Stimulated activated naive CD8-positive, alpha-beta T cell treated with anti-CD3 and anti-CD28 coated beads, Interleukin-15, Interleukin-2, amounts not matched to agents 100 U/mL and 50 U/mL, for 24 hours (primary cell): ENCODE measurements at regions not wholly inside any gene's neighbourhood (a gene's known extent, or its start where the extent isn't known, plus 50 kb on each side); places are given as distances from the start of the nearest gene placed in this dataset.
"Not testable (repeated sequence)": the region's sequence is repeated elsewhere in the genome, so short reads cannot be mapped to it uniquely, and the experiment has no call there.

Experiments used
- ATAC-seq: fragments of 150-1000 bp; cut with Tn5 transposase; one replicate; pipeline ENCODE4 v1.10.0; 2021
- DNase-seq: peaks from one replicate; pipeline ENCODE4 v3.0.0; 2021

DNA sequence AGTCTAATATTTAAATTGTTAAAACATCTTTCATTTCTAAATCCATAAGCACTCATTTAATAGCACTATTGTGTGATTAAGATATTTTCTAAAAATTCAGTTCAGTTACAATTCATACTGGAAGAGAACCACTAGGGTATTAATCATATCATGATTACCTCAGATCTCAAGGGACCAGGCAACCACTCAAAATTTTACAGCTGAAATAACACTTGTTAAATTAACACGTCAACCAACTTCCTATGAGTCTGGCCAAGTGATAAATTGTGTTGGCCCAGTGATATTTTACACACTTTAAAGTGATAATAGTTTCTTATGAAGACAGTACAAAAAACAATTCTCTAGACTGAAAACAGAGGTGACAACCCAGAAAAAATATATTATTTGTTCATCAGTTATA, 869.0 kb upstream of the ADGRB3 start:
- ATAC-seq (no peak), DNase-seq (no peak)

DNA sequence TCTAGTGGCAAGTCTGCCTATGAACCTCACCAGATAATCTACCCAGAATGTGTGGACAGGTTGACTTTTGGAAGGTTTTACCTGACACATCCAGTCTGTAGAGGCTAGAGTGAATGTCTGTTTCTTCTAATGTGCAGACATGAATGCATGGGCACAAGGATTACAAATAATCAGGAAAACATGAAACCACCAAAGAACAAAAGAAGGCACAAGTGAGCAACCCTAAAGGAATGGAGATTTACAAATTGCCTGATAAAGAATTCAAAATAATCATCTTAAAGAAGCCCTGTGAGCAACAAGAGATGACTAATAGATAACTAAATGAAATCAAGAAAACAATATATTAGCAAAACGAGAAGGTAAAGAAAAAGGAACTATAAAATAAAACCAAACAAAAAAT, 876.1 kb upstream of the ADGRB3 start:
- ATAC-seq = no peak
- no peak for DNase-seq

DNA sequence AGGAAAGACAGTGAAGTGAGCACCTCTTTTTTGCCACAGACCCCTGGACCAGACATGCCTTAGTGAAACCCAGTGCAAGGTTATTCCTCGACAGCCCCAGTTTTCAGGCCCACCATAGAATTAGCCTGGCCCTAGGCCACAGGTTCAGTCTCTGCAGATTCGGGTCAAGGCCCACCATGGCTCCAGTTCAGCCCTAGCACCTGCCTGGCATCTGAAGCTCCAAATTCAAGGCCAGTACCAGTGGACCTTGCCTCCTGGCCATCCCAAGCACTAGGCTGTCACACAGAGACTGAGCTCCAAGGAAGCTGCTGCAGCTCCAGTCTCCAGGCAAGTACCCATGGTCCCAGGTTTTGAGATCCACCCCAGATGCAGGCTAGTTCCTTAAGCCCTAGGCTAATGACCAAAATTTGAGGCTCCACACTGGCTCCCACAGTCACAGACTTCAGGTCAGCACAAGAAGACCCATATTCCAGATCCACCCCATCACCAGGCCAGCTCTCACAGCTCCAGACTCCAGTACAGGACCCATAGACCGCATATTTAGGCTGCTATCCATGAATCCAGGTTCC, 877.5 kb upstream of the ADGRB3 start:
- ATAC-seq (no peak), DNase-seq (no peak)

DNA sequence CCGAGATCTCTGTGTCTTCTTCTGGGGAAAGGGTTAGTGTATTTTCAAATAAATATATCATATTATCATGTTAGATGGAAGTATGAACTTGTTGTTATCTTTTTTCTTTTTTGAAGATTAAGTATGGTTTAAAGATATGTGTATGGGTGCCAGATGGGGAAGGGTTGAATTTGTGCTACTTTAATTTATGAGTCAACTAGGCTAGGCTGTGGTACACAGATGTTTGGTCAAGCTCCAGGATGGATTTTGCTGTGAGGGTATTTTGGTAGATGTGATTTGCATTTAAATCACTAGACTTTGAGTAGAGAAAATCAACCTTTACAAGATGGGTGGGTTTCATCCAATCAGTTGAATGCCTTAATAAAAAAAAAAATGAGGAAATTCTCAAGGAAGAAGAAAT, 886.6 kb upstream of the ADGRB3 start:
- ATAC-seq = no peak
- no peak for DNase-seq

DNA sequence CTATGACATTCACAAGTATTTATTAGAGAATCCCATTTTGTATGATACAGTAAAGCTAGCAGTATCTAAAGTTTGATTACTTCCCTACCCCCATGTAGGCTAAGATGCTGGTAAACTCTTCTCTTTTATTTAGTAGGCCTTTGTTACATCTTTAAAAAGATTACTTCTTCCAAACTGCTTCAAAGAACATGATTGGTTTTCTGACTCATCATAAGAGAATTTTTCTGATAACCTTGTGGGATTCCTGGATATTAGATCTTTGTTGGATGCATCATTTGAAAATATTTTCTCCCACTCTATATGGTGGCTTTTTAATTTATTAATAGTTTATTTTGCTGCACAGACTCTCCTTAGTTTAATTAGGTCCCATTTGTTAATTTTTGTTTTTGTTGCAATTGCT, 898.3 kb upstream of the ADGRB3 start:
- DNase-seq = no peak

DNA sequence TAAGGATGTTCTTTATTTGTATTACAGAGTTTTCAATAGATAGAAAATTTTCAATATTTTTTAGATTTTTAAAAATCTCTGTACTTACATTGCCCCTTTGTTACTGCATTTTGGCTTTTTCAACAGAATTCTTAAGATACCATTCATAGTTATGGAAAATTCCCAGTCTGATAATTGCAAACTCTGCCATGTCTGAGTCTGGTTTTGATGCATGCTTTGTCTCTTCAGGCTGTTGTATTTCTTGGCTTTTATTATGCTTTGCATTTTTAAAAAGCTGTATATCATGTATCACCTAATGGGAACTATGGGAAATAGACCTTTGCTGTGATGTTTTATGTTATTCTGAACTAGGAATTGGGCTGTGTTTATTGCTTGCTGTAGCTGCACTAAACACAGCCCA, 898.9 kb upstream of the ADGRB3 start:
- no peak for DNase-seq
- ATAC-seq = no peak

More for the DNA sequence above, 898.3 kb upstream of the ADGRB3 start:
- no peak for ATAC-seq

DNA sequence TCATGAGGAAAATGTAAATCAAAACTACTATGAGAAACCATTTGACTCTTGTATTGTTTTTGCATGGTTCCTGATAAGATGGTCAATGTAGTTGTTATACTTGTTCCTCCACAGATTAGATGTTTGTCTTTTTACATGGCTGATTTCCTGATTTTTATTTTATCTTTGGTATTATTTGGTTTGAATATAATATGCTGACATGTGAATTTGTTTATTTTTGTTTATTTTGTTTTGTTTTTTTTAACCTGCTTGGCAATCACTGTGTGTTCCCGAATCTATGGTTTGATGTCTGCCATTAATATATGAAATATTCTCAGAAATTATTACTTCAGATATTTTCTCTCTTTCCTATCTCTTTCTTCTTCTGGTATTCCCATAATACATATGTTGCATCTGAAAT, 899.5 kb upstream of the ADGRB3 start:
- no peak for DNase-seq

DNA sequence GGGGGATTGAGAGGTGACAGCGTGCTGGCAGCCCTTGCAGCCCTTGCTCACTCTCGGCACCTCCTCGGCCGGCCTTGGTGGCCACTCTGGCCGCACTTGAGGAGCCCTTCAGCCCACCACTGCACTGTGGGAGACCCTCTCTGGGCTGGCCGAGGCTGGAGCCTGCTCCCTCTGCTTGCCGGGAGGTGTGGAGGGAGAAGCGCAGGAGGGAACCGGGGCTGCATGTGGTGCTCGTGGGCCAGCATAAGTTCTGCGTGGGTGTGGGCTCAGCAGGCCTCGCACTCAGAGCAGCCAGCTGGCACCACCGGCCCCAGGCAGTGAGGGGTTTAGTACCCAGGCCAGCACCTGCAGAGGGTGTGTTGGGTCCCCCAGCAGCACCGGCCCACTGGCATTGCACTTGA, 912.2 kb upstream of the ADGRB3 start:
- no peak for DNase-seq
- no peak for ATAC-seq

More for the DNA sequence above, 899.5 kb upstream of the ADGRB3 start:
- no peak for ATAC-seq

DNA sequence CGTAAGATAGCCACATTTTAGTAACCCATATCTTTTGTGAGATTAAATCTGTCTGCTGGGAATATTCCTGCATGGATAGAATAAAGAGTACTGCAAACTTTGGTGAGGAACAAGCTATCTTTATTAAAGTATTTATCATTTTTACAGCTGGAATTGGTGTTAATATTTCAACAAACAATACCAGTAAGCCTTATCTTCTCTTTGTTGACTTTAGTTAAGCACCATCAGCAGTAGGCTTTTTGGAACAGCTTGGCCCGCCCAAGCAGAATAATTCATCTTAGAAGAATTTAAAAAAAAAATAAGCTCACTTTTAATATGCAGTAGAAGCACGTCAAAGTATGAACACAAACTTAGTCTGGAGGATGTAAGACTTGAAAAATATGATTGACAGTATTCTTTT, 917.8 kb upstream of the ADGRB3 start:
- no peak for DNase-seq
- no peak for ATAC-seq

DNA sequence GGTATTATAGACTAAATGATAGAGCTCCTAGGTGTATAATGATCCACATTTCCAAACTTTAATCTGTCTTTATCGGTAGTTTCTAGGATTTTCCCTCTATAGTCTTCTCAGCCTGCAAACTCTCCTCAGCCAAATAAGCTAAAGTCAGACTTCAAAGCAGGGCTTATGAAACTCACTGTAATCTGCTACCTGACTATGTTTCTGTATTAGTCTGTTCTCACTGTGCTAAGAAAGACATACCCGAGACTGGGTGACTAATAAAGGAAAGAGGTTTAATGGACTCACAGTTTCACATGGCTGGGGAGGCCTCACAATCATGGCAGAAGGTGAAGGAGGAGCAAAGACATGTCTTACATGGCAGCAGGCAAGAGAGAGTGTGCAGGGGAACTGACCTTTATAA, 928.7 kb upstream of the ADGRB3 start:
- DNase-seq (no peak), ATAC-seq (no peak)

DNA sequence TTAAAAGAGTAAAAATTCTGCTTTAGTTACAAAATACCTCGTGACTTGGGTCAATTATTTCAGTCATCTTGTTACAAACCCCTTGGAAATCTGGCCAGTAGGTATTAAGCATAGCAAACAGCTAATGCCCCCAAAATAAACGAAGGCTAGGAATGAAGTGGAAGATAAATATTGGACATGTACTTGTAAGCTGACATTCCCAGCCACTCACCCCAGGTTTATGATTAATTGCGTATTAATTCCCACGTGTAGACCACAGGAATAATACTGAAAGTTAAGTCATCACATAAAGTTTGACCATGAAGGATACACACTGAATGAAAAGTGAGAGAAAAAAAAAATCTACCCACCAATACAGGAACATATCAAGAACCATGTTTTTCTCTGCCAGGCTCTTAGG, 936.5 kb upstream of the ADGRB3 start:
- no peak for ATAC-seq
- no peak for DNase-seq

DNA sequence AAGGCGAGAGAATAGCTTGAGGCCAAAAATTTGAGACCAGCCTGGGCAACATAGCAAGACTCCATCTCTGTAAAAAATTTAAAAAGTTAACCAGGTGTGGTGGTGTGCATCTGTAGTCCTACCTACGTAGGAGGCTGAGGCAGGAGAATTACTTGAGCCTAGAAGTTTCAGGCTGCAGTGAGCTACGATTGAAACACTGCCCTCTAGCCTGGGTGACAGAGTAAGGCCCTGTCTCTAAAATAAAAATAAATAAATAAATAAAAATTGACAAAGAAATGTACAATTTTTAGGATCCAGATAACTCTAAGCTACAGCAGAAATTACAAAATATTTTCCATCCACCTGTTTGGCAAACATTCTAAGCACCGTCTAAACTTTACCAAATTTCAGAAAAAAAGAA, 941.0 kb upstream of the ADGRB3 start:
- no peak for ATAC-seq
- no peak for DNase-seq

DNA sequence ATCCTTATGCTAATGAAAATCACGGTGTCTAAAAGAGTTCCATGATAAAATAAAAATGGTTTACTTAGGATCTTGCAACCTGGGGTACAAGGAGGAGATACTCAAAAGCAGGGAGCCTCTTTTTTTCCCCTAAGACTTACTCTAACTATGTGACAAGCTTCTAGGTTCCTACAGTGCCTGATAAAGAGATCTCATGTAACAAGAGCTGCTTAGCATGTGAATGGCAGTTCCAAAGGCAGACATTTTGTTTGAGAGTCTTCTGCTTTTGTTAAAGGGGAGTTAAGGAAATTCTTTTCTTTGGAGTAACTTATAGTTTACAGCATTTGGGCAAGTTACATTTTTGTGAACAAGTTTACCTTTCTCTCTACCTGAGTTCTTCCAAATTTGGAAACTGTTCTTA, 945.8 kb upstream of the ADGRB3 start:
- ATAC-seq (no peak), DNase-seq (no peak)

DNA sequence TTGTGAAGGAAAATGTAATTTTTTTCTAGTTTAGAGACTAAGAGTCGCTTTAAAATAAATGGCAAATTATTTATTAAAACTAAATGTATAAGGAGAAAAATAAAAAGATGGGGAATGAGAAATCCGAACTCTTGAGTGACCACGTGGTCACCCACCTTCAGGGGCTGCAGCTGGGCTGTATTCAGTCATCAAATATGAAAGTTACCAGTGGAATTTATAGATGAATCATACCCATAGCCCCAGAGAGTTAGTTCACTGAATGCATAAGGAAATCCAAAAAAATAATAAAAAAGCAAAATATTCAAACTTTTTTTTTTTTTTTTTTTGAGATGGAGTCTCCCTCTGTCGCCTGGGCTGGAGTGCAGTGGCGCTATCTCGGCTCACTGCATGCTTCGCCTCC, 947.7 kb upstream of the ADGRB3 start:
- ATAC-seq (no peak), DNase-seq (no peak)

DNA sequence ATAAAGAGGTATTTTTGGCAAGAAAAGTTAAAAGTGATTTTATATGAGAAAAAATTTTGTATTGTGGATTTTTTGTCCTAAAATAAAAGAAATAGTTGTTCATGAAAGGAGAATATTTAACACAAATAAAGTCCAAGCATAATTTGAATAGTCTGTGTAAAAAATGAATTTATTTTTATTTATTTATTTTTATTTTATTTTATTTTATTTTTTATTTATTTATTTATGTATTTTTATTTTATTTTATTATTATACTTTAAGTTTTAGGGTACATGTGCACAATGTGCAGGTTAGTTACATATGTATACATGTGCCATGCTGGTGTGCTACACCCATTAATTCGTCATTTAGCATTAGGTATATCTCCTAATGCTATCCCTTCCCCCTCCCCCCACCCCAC, 948.9 kb upstream of the ADGRB3 start:
- not testable (repeated sequence) for DNase-seq, ATAC-seq

DNA sequence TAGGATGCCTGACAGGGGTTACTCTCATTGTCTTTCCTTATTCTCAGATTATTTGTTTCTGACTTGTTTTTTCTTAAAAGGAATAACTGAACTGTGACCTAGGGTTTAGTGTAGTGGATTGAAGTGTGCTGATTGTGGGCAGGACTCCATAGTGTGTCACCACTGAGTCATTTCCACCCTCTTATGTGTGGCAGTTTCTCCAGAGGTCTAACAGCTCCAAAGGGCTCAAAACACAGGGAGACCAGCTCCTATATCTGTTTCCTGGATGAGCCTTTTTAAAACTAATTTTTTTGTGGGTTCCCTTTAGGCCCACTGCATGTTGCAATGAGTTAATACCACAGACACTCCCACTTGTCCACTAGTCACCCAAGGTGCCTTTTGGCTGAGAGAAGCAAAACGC, 951.1 kb upstream of the ADGRB3 start:
- ATAC-seq (no peak), DNase-seq (no peak)

DNA sequence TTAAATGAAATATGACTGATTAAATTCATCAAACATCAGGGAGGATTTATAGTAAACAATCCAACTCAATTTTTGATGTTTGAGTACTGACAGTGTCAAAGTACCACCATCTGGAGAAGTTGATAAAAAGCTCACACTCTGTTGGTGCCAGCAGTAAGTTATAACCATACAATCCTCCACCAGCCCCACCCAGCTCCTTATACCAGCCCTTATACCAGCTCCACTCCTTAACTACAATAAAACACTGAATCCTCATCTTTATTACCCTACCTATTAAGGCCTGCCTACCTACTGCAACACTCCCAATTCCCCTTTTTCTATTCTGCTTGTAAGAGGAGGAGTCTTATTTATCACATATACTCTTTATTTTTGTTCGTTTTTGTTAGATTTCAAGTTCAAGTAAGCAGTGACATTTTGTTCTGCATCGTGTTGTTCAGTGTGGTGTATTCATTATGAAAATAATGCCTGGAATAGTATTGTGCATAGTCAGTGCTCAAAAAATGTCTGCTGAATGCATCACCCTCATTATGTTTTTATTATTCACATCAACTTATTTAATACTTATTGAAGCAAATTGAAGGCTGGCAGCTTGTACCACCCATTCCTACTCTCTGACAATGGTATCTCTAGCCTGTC, 954.7 kb upstream of the ADGRB3 start:
- no peak for DNase-seq
- ATAC-seq = no peak

DNA sequence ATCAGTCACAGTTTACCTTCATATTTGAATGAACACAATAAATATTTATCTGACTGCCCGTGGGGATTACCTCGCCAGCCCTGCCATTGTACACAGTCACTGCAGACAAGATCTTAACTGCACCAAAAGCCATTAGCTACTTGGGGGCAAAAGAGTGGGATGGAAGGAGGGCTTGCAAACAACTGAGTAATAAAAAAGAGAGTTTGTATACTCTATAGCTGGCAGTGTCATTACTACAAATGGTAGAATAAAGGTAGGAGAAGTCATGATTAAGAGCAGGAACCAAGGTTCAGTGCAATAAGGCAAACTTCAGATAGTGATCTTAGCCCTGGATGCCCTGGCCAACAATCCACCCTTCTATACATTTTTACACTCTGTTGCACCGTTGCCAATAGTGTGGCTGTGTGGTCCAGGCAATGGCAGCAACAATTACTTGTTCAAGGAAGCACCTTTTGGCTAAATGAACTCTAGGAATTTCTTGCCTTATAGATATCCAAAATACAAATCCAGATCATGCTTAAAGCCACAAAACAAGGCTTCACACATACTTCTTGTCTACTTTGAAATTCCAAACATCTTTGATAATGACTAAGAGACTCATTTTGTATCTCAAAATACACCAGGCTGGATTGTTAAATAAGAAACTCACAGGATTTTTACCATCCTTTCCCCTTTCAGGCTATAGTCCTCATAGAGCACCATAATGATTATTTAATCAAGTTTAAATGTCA, 955.4 kb upstream of the ADGRB3 start:
- ATAC-seq (no peak), DNase-seq (no peak)

DNA sequence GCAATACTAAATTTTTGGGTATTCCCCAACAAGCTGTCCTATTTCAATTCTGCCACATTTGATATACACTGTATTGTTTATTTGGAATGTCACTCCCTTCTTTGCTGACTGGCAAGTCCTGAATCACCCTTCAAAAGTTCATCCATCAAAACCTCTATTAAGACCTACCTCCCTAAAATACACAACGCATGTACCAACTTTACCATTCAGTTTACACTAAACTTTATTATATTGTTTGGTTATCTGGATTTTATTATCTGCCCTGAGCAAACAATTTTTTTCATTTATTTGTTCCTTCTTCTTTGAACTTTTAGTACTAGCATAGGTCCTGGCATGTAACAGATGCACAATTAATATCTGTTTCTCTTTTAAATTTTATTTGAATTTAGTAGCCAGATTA, 958.2 kb upstream of the ADGRB3 start:
- no peak for ATAC-seq

DNA sequence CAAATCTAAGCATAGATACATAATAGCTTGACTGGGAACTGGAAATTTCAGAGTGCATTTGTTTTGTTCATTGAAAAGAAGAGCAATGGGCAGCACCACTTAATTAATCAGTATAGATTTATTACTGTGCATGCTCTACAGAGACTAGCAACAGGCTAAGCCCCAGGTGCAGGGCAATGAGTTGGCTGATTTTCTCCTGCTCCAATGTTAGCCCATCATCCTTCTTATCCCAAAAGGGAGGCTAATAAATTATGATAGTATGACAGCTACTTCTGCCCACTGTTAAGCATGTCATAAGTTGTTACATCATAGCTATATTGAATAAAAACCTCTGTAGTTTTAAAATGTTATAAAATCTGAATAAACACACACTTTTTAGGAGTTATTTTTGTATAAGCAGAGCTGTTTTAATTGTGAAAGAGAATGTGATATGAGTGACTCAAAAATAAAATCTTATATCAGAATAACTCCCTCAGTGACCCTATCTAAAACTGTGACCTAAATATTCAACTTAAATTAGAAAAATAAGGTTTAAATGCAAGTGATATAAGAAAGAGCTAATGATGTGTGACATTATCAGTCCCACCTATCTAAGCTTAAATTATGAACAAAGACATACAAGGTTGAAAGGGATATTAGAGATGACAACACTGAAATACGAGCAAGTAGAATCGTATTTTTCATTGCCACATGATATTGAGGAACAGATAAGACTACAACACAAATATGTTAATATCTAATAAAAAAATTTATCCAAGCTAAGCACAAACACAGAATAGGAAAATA, 967.3 kb upstream of the ADGRB3 start:
- ATAC-seq (no peak), DNase-seq (no peak)

More for the DNA sequence above, 958.2 kb upstream of the ADGRB3 start:
- no peak for DNase-seq

DNA sequence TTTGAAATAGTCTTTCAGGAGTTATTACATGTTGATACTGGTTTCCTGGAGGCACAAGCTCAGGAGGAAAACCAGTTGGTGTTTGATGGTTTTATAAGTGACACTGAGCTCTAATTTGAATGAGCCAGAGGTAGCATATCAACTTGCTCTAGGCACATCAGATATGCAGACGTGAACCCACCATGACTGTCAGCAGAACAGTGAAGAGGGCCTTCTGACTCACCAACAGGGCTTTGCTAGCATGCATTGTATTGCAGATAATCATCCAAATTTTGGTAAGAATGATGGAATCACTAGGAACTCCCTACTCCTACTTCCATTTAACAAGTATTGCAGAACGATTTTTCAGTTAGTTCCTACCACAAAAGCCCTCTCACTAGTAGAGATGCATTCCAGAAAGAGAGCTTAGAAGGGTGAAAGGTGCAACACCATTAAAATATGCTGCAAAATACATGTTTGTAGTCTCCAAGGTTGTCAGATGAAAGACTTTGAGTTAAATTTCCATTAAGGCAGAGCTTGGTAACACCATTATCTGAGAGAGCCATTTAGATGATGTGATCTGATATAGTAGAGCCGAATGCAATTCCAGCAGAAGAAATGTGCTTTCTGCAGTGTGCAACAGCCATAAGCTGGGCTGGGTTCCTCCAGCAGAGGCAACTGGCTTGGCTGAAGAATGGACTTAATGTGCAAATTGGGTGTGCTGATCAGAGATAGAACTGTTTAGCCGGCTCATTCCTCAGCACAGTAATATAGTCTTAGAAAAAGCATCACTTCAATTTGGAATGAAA, 968.7 kb upstream of the ADGRB3 start:
- ATAC-seq (no peak), DNase-seq (no peak)

DNA sequence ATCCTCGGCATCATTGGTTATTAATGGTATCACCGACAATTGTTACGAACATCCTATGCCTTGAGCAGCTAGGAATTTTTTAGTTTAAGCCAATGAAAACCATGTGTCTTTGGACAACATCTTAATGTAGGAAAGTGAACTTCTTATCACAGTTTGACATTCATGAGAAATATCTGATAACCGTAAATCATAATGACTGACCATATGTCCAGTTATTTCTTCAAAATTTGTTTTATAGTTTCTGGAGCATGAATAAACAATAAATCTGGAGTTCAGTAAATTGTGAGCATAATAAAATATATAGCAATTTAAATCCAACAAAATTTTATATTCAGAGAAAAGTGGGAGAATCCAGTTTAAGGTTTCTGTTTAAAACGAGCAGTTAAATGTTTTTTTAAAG, 970.1 kb upstream of the ADGRB3 start:
- DNase-seq (no peak), ATAC-seq (no peak)
